ENCODE measurements at regions not wholly inside any gene's neighbourhood (a gene's known extent, or its start where the extent isn't known, plus 50 kb on each side); places are given as distances from the start of the nearest gene placed in this dataset.

DNA sequence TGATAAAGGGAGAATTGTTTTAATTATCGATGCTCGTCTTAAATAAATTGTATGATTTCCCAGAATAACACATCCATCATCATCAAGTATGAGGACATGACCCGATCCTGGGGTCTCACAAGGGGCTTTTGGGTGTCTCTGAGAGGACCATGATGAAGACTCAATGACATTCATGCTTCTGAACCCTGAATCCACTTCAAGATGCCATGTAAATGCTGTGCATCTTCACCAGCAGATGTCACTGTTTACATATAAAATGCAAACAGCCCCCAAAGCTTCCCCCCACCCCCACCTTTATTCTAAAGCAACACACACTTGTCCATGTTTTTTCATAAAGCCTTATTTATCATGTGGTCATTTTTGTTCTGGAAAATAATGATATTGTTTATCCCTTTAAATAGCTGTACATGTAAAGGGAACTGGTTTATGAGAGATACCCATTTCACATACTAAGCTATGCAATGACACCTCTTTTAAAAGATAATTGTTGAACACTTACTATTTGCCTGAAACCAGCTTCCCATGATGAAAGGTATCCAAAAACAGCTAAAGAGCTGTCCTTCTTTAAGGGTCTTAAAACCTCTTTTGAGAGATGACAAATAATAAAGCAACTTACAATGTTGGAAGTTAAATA lies 69.7 kb upstream of the UBE3A start:
- H3K9me3 ChIP-seq (ENCODE audit: control insufficient read depth, low read length): no peaks in the 10 kb centered on the region
- H3K4me3 ChIP-seq (ENCODE audit: insufficient read depth in 1 of 2, low read depth in 1 of 2, low read length in 2 of 2): no peak overlapping the region
- peak; percentile 1 for DNase-seq
- H3K18ac ChIP-seq (ENCODE audit: low read depth in 1 of 2, low read length in 2 of 2): no peak overlapping the region
- no peak overlapping the region for H2BK15ac ChIP-seq (ENCODE audit: low read depth, poor library complexity, severe bottlenecking)
- 66% methylated on average over 3 of the region's 3 CpGs for WGBS
- H3K36me3 ChIP-seq (ENCODE audit: control insufficient read depth in 1 of 2, insufficient read depth in 2 of 2, low read depth in 1 of 2, low read length in 2 of 2): no peaks in the 10 kb centered on the region
- H3K4ac ChIP-seq (ENCODE audit: low read depth in 1 of 2, low read length in 2 of 2): no peak overlapping the region
- H3K27ac ChIP-seq (ENCODE audit: low read length, poor library complexity, severe bottlenecking): no peak overlapping the region
- no peak overlapping the region for H2AFZ ChIP-seq (ENCODE audit: low read depth, low read length)
- H3K27me3 ChIP-seq (ENCODE audit: control insufficient read depth in 1 of 2, insufficient read depth in 1 of 2, low read length in 2 of 2): peaks cover 0 to 8% of the 10 kb centered on the region in 2 experiments
- H2BK120ac ChIP-seq (ENCODE audit: low read depth, low read length): no peak overlapping the region
- H3K23ac ChIP-seq (ENCODE audit: low read length in 2 of 2): no peak overlapping the region
- no peak overlapping the region for H3K4me2 ChIP-seq (ENCODE audit: low read length, poor library complexity, severe bottlenecking)
- H3K4me1 ChIP-seq (ENCODE audit: control insufficient read depth, insufficient read depth, low read depth, low read length): peaks cover 3% of the 10 kb centered on the region
- H2BK5ac ChIP-seq (ENCODE audit: low read depth, low read length, poor library complexity, severe bottlenecking): no peak overlapping the region
- no peak overlapping the region for H4K8ac ChIP-seq (ENCODE audit: low read length)
- H2BK12ac ChIP-seq (ENCODE audit: low read length in 2 of 2): no peak overlapping the region
- H2AK5ac ChIP-seq (ENCODE audit: low read length, severe bottlenecking): no peak overlapping the region
- no peaks in the 10 kb centered on the region for H3K79me1 ChIP-seq (replicated peaks; ENCODE audit: low read length, poor library complexity, severe bottlenecking)
- H3K14ac ChIP-seq (ENCODE audit: low read length in 2 of 2): no peak overlapping the region
- H4K91ac ChIP-seq (ENCODE audit: low read length): no peak overlapping the region
- H3K9ac ChIP-seq (ENCODE audit: low read length): no peak overlapping the region

DNA sequence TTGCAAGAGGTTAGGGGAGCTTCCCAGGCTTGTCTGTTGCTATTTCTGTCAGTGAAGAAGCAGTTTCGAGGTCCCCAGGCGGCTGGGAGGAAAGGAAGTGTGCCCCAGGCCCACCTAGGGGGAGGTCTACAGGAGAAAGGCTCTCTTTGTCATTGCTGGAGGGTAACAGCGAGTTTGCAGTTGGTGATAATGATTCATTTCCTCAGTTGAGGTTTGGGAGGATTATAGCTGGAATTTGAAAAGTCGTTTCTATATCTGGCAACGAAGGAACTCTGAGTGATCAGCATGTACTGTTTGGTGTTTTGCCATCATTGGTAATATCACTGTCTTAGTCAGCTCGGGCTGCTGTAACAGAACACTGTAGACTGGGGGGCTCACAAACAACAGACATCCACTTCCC lies 65.5 kb upstream of the UBE3A start:
- peaks cover 0 to 8% of the 10 kb centered on the region in 2 experiments for H3K27me3 ChIP-seq (ENCODE audit: control insufficient read depth in 1 of 2, insufficient read depth in 1 of 2, low read length in 2 of 2)
- no peak overlapping the region for H3K18ac ChIP-seq (ENCODE audit: low read depth in 1 of 2, low read length in 2 of 2)
- H3K4me3 ChIP-seq (ENCODE audit: insufficient read depth in 1 of 2, low read depth in 1 of 2, low read length in 2 of 2): no peak overlapping the region
- no peak overlapping the region for H3K4ac ChIP-seq (ENCODE audit: low read depth in 1 of 2, low read length in 2 of 2)
- no peaks in the 10 kb centered on the region for H3K9me3 ChIP-seq (ENCODE audit: control insufficient read depth, low read length)
- no peak overlapping the region for H3K14ac ChIP-seq (ENCODE audit: low read length in 2 of 2)
- WGBS: 41% methylated on average over 6 of the region's 6 CpGs
- no peak overlapping the region for H2BK120ac ChIP-seq (ENCODE audit: low read depth, low read length)
- no peak overlapping the region for H2AK5ac ChIP-seq (ENCODE audit: low read length, severe bottlenecking)
- peaks cover 3% of the 10 kb centered on the region for H3K4me1 ChIP-seq (ENCODE audit: control insufficient read depth, insufficient read depth, low read depth, low read length)
- H3K27ac ChIP-seq (ENCODE audit: low read length, poor library complexity, severe bottlenecking): no peak overlapping the region
- no peak for DNase-seq
- no peak overlapping the region for H3K4me2 ChIP-seq (ENCODE audit: low read length, poor library complexity, severe bottlenecking)
- H2BK12ac ChIP-seq (ENCODE audit: low read length in 2 of 2): no peak overlapping the region
- H2AFZ ChIP-seq (ENCODE audit: low read depth, low read length): no peak overlapping the region
- H3K79me1 ChIP-seq (replicated peaks; ENCODE audit: low read length, poor library complexity, severe bottlenecking): no peaks in the 10 kb centered on the region
- no peak overlapping the region for H4K8ac ChIP-seq (ENCODE audit: low read length)
- no peaks in the 10 kb centered on the region for H3K36me3 ChIP-seq (ENCODE audit: control insufficient read depth in 1 of 2, insufficient read depth in 2 of 2, low read depth in 1 of 2, low read length in 2 of 2)
- H4K91ac ChIP-seq (ENCODE audit: low read length): no peak overlapping the region
- no peak overlapping the region for H3K23ac ChIP-seq (ENCODE audit: low read length in 2 of 2)
- H3K9ac ChIP-seq (ENCODE audit: low read length): peak overlapping the region; percentile 37
- H2BK5ac ChIP-seq (ENCODE audit: low read depth, low read length, poor library complexity, severe bottlenecking): no peak overlapping the region
- no peak overlapping the region for H2BK15ac ChIP-seq (ENCODE audit: low read depth, poor library complexity, severe bottlenecking)

DNA sequence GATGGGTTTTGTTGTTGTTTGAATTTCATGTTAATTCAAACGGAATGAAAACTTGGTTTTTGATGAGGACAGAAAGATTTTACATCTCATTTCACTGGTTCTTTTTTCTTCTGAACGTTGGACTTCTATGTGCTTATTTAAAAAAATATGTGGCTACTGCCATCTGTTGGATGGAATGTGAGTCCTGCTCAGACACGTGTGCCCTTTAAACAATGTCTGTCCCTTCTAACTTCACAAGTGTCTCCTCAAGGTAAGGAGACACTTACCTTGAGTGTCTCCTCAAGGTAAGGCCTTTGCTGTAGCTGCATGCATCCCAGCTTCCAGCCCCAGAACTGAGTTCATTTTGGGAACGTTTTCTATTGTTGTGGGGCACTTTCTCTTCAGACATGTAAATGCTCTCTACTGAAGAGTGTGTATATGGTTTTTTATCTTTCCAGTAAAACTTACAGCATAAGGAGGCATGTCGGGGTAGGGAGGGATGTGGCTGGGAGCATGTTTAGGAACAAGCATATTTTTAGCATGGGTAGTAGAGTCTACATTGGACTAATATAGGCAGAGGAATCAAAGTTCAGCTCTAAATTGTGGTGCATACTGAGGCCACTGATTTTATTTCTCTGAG lies 63.1 kb upstream of the UBE3A start:
- no peak overlapping the region for H3K27ac ChIP-seq (ENCODE audit: low read length, poor library complexity, severe bottlenecking)
- no peak overlapping the region for H3K14ac ChIP-seq (ENCODE audit: low read length in 2 of 2)
- no peak overlapping the region for H3K9ac ChIP-seq (ENCODE audit: low read length)
- H3K4ac ChIP-seq (ENCODE audit: low read depth in 1 of 2, low read length in 2 of 2): no peak overlapping the region
- no peak overlapping the region for H3K4me2 ChIP-seq (ENCODE audit: low read length, poor library complexity, severe bottlenecking)
- H3K36me3 ChIP-seq (ENCODE audit: control insufficient read depth in 1 of 2, insufficient read depth in 2 of 2, low read depth in 1 of 2, low read length in 2 of 2): no peaks in the 10 kb centered on the region
- DNase-seq: peak; percentile 6
- H3K18ac ChIP-seq (ENCODE audit: low read depth in 1 of 2, low read length in 2 of 2): no peak overlapping the region
- no peak overlapping the region for H2BK15ac ChIP-seq (ENCODE audit: low read depth, poor library complexity, severe bottlenecking)
- H4K91ac ChIP-seq (ENCODE audit: low read length): no peak overlapping the region
- H2BK12ac ChIP-seq (ENCODE audit: low read length in 2 of 2): no peak overlapping the region
- 21% methylated on average over 4 of the region's 5 CpGs for WGBS
- no peak overlapping the region for H3K23ac ChIP-seq (ENCODE audit: low read length in 2 of 2)
- peaks cover 3% of the 10 kb centered on the region for H3K4me1 ChIP-seq (ENCODE audit: control insufficient read depth, insufficient read depth, low read depth, low read length)
- H2BK5ac ChIP-seq (ENCODE audit: low read depth, low read length, poor library complexity, severe bottlenecking): no peak overlapping the region
- peaks cover under 1% of the 10 kb centered on the region for H3K9me3 ChIP-seq (ENCODE audit: control insufficient read depth, low read length)
- no peaks in the 10 kb centered on the region for H3K79me1 ChIP-seq (replicated peaks; ENCODE audit: low read length, poor library complexity, severe bottlenecking)
- H2AFZ ChIP-seq (ENCODE audit: low read depth, low read length): no peak overlapping the region
- no peak overlapping the region for H2AK5ac ChIP-seq (ENCODE audit: low read length, severe bottlenecking)
- no peak overlapping the region for H2BK120ac ChIP-seq (ENCODE audit: low read depth, low read length)
- H4K8ac ChIP-seq (ENCODE audit: low read length): no peak overlapping the region
- H3K4me3 ChIP-seq (ENCODE audit: insufficient read depth in 1 of 2, low read depth in 1 of 2, low read length in 2 of 2): no peak overlapping the region
- peaks cover 0 to 2% of the 10 kb centered on the region in 2 experiments for H3K27me3 ChIP-seq (ENCODE audit: control insufficient read depth in 1 of 2, insufficient read depth in 1 of 2, low read length in 2 of 2)

DNA sequence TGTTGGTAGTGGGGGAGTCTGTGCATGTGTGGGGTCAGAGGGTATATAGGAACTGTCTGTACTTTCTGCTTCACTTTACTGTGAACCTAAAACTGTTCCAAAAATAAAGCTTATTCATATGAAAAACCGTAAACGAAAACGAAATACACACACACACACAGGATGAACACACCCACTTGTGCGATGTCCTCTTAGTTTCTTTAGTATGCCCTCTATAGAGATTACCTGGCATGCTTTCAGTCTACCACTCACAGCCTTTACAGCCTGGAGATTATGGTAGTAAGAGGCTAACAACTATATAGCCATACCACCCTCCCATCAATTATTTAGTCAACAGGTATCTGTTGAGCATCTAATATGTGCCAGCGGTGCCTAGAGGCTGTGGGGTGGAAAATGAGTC lies 60.0 kb upstream of the UBE3A start:
- no peak overlapping the region for H2BK12ac ChIP-seq (ENCODE audit: low read length in 2 of 2)
- no peak overlapping the region for H4K8ac ChIP-seq (ENCODE audit: low read length)
- no peaks in the 10 kb centered on the region for H3K36me3 ChIP-seq (ENCODE audit: control insufficient read depth in 1 of 2, insufficient read depth in 2 of 2, low read depth in 1 of 2, low read length in 2 of 2)
- DNase-seq: no peak
- H3K9ac ChIP-seq (ENCODE audit: low read length): no peak overlapping the region
- no peak overlapping the region for H2AFZ ChIP-seq (ENCODE audit: low read depth, low read length)
- no peak overlapping the region for H3K4me3 ChIP-seq (ENCODE audit: insufficient read depth in 1 of 2, low read depth in 1 of 2, low read length in 2 of 2)
- H3K4me2 ChIP-seq (ENCODE audit: low read length, poor library complexity, severe bottlenecking): no peak overlapping the region
- no peaks in the 10 kb centered on the region for H3K27me3 ChIP-seq (ENCODE audit: control insufficient read depth in 1 of 2, insufficient read depth in 1 of 2, low read length in 2 of 2)
- no peak overlapping the region for H4K91ac ChIP-seq (ENCODE audit: low read length)
- H3K14ac ChIP-seq (ENCODE audit: low read length in 2 of 2): no peak overlapping the region
- no peak overlapping the region for H3K27ac ChIP-seq (ENCODE audit: low read length, poor library complexity, severe bottlenecking)
- peaks cover 18% of the 10 kb centered on the region for H3K9me3 ChIP-seq (ENCODE audit: control insufficient read depth, low read length)
- H3K23ac ChIP-seq (ENCODE audit: low read length in 2 of 2): no peak overlapping the region
- H2BK15ac ChIP-seq (ENCODE audit: low read depth, poor library complexity, severe bottlenecking): no peak overlapping the region
- no peaks in the 10 kb centered on the region for H3K4me1 ChIP-seq (ENCODE audit: control insufficient read depth, insufficient read depth, low read depth, low read length)
- H2BK120ac ChIP-seq (ENCODE audit: low read depth, low read length): no peak overlapping the region
- no peak overlapping the region for H2AK5ac ChIP-seq (ENCODE audit: low read length, severe bottlenecking)
- H3K18ac ChIP-seq (ENCODE audit: low read depth in 1 of 2, low read length in 2 of 2): no peak overlapping the region
- no peak overlapping the region for H2BK5ac ChIP-seq (ENCODE audit: low read depth, low read length, poor library complexity, severe bottlenecking)
- 84% methylated on average over 5 of the region's 5 CpGs for WGBS
- H3K79me1 ChIP-seq (replicated peaks; ENCODE audit: low read length, poor library complexity, severe bottlenecking): no peaks in the 10 kb centered on the region
- H3K4ac ChIP-seq (ENCODE audit: low read depth in 1 of 2, low read length in 2 of 2): no peak overlapping the region

Measured in mesenchymal stem cell (in vitro differentiated cells and primary cell).